ENCODE measurements at regions not wholly inside any gene's neighbourhood (a gene's known extent, or its start where the extent isn't known, plus 50 kb on each side); places are given as distances from the start of the nearest gene placed in this dataset.
A peak's percentile ranks its signal among the peaks of the same experiment; 100 is the strongest.

DNA sequence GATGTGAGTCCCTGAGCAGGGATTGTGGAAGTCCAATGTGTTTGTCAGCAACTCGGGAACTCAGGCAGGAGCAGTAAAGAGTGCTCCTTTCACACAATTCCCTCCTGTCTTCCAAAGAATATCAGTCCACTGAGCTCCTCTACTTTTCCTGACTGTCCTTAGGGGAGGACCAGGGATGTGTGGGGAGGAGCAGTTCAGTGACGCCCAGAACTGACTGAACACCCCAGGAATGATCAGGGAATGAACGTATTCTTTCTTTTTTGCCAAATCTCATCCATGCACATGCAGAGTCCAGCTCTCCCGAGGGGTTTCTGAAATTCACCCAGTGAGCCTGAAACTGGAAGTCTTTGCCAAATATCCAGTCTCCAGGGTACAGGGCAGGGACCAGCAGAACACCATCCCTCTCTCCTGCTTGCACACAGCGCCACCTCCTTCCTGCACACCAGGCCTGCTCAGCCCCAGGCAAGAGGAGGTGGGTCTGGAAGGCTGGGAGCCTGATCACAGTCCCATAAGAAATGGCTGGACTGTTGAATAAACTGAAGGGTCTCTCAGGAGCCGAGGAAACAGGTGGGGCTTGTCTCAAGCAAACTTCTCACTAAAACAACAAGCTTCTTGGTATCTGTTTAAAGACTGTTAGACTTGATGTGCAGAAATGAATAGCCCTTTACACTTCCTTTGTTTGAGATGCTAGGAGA, 294.7 kb downstream of the C7orf25 start:
- Histone ChIP-seq H2AFZ (ENCODE audit: low read length) (no peak overlapping the region), H3K79me2 (ENCODE audit: insufficient read depth, low read length) (no peaks in the 10 kb centered on the region), H3K4me3 (ENCODE audit: insufficient read depth, low read length) (no peak overlapping the region), H3K27ac (ENCODE audit: low read depth, low read length) (no peak overlapping the region), H3K4me2 (ENCODE audit: insufficient read depth, low read length) (no peak overlapping the region), H3K36me3 (ENCODE audit: insufficient read depth, low read length) (no peaks in the 10 kb centered on the region), H3K9me3 (ENCODE audit: low read depth, low read length) (no peaks in the 10 kb centered on the region), H3K27me3 (ENCODE audit: insufficient read depth, low read length) (no peaks in the 10 kb centered on the region), H3K4me1 (ENCODE audit: insufficient read depth, low read length) (peaks cover 3% of the 10 kb centered on the region), H4K20me1 (ENCODE audit: insufficient read depth, low read length) (no peaks in the 10 kb centered on the region)
- TF ChIP-seq, protein P1, sequence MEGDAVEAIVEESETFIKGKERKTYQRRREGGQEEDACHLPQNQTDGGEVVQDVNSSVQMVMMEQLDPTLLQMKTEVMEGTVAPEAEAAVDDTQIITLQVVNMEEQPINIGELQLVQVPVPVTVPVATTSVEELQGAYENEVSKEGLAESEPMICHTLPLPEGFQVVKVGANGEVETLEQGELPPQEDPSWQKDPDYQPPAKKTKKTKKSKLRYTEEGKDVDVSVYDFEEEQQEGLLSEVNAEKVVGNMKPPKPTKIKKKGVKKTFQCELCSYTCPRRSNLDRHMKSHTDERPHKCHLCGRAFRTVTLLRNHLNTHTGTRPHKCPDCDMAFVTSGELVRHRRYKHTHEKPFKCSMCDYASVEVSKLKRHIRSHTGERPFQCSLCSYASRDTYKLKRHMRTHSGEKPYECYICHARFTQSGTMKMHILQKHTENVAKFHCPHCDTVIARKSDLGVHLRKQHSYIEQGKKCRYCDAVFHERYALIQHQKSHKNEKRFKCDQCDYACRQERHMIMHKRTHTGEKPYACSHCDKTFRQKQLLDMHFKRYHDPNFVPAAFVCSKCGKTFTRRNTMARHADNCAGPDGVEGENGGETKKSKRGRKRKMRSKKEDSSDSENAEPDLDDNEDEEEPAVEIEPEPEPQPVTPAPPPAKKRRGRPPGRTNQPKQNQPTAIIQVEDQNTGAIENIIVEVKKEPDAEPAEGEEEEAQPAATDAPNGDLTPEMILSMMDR (IDR thresholded peaks at IDR 0.05; ENCODE audit: extremely low read depth, low read depth, low read length), result no peak
- peak; percentile 57 for DNase-seq (ENCODE audit: insufficient read length, low spot score, missing footprints)

DNA sequence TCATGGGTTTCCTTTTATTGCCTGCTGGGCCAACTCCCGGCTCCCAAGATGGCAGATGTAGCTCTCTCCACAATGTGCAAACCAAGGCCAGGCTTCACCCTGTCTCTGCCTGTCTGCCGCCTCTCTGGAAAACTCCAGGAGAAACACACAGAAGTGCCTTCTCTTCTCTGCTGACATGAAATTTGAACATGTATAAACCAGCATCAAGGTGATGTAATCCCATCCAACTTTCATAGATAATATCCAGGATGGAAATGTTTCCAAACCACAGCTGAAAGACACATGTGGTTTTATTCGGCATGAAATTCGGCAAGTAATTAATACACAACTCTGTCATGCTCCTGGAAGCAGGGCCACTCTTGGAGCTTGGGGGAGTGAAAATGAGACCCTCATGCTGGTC, 297.2 kb downstream of the C7orf25 start:
- Histone ChIP-seq H4K20me1 (ENCODE audit: insufficient read depth, low read length) (no peaks in the 10 kb centered on the region), H3K4me1 (ENCODE audit: insufficient read depth, low read length) (peaks cover 13% of the 10 kb centered on the region), H3K4me3 (ENCODE audit: insufficient read depth, low read length) (no peak overlapping the region), H3K27me3 (ENCODE audit: insufficient read depth, low read length) (no peaks in the 10 kb centered on the region), H3K27ac (ENCODE audit: low read depth, low read length) (no peak overlapping the region), H2AFZ (ENCODE audit: low read length) (no peak overlapping the region), H3K36me3 (ENCODE audit: insufficient read depth, low read length) (no peaks in the 10 kb centered on the region), H3K79me2 (ENCODE audit: insufficient read depth, low read length) (no peaks in the 10 kb centered on the region), H3K9me3 (ENCODE audit: low read depth, low read length) (no peaks in the 10 kb centered on the region), H3K4me2 (ENCODE audit: insufficient read depth, low read length) (no peak overlapping the region)
- TF ChIP-seq, protein P1 (IDR thresholded peaks at IDR 0.05; ENCODE audit: extremely low read depth, low read depth, low read length), result no peak
- DNase-seq (ENCODE audit: insufficient read length, low spot score, missing footprints), result no peak

DNA sequence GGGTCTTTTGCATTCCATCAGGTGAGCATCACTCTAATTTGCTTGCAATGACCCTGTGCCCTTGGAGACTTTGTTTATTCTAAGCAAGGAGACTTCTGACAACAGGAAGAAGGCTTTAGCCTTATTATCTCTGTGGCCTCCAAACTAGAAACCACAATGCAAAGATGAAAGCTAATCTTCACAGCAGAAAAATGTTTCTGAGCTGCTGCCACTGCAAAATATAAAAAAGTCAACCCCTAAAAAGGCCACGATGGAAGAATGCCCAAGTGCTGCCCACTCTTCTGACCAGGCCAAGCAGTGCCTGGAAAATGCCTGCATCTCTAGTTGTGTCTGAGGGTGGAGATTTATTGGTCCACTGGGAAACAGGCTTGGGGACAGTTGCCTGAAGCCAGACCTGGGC, 299.9 kb downstream of the C7orf25 start:
- H3K4me2 ChIP-seq (ENCODE audit: insufficient read depth, low read length), result peak overlapping the region; percentile 24
- DNase-seq (ENCODE audit: insufficient read length, low spot score, missing footprints), result peak; percentile 45
- H3K36me3 ChIP-seq (ENCODE audit: insufficient read depth, low read length), result no peaks in the 10 kb centered on the region
- H4K20me1 ChIP-seq (ENCODE audit: insufficient read depth, low read length), result no peaks in the 10 kb centered on the region
- no peak overlapping the region for H3K4me3 ChIP-seq (ENCODE audit: insufficient read depth, low read length)
- no peaks in the 10 kb centered on the region for H3K27me3 ChIP-seq (ENCODE audit: insufficient read depth, low read length)
- peaks cover 13% of the 10 kb centered on the region for H3K4me1 ChIP-seq (ENCODE audit: insufficient read depth, low read length)
- H3K79me2 ChIP-seq (ENCODE audit: insufficient read depth, low read length), result no peaks in the 10 kb centered on the region
- H3K27ac ChIP-seq (ENCODE audit: low read depth, low read length), result no peak overlapping the region
- peak overlapping the region; percentile 36 for H2AFZ ChIP-seq (ENCODE audit: low read length)
- no peaks in the 10 kb centered on the region for H3K9me3 ChIP-seq (ENCODE audit: low read depth, low read length)
- TF ChIP-seq, protein P1 (IDR thresholded peaks at IDR 0.05; ENCODE audit: extremely low read depth, low read depth, low read length), result no peak

DNA sequence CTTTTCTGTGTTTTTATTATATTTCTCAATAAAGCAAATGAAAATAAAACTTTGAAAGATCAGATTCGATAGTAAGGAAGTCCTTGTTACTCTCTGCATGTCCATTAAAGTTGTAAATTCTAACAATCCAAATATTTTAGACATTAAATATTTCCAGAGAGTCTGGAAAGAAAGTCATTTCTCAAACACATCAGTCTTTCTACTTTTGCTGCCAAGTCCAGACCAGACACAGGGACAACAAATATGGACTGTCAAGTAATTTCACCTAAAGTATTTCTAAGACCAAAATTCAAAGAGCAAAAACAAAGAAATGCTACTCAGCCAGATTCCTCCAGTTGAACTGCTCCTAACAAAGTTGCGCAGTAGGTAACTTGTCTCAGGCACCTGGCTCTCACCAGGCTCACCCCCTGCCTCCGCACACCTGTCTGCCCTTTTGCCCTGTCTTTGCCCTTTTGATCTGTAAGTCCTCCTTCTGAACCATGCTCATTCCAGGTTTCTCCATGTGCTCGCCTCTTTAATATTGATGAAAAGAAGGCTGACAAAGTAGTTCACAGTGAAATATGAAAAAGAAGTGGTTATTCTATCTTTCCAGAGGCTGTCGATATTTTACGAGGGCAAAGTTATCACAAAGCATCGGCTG, 300.5 kb downstream of the C7orf25 start:
- peak; percentile 22 for DNase-seq (ENCODE audit: insufficient read length, low spot score, missing footprints)
- H3K27me3 ChIP-seq (ENCODE audit: insufficient read depth, low read length), result no peaks in the 10 kb centered on the region
- H4K20me1 ChIP-seq (ENCODE audit: insufficient read depth, low read length), result no peaks in the 10 kb centered on the region
- H3K27ac ChIP-seq (ENCODE audit: low read depth, low read length), result no peak overlapping the region
- peak overlapping the region; percentile 5 for H2AFZ ChIP-seq (ENCODE audit: low read length)
- no peaks in the 10 kb centered on the region for H3K79me2 ChIP-seq (ENCODE audit: insufficient read depth, low read length)
- TF ChIP-seq, protein P1 (IDR thresholded peaks at IDR 0.05; ENCODE audit: extremely low read depth, low read depth, low read length), result no peak
- peaks cover 17% of the 10 kb centered on the region for H3K4me1 ChIP-seq (ENCODE audit: insufficient read depth, low read length)
- H3K9me3 ChIP-seq (ENCODE audit: low read depth, low read length), result no peaks in the 10 kb centered on the region
- H3K4me2 ChIP-seq (ENCODE audit: insufficient read depth, low read length), result peak overlapping the region; percentile 24
- H3K36me3 ChIP-seq (ENCODE audit: insufficient read depth, low read length), result no peaks in the 10 kb centered on the region
- no peak overlapping the region for H3K4me3 ChIP-seq (ENCODE audit: insufficient read depth, low read length)
